Vagina (tissue), 2 donors: ENCODE measurements at regions not wholly inside any gene's neighbourhood (a gene's known extent, or its start where the extent isn't known, plus 50 kb on each side); places are given as distances from the start of the nearest gene placed in this dataset.

ENCODE experiments used
- DNase-seq, 2 donors: peaks; one replicate each; pipeline ENCODE4 v3.0.0-alpha.2; 2017; ENCODE audit errors: extremely low spot score in 2 of 2
- H3K27ac ChIP-seq: fragments of 200-600 bp; sonication (generic); one replicate; pipeline ENCODE4 v1.5.1; 2019
- H3K27me3 ChIP-seq: fragments of 200-600 bp; sonication (generic); one replicate; pipeline ENCODE4 v1.5.1; 2019
- H3K36me3 ChIP-seq, 2 donors: fragments of 200-600 bp; sonication (generic); one replicate each; pipeline ENCODE4 v1.5.1; 2017 to 2019
- H3K4me1 ChIP-seq: fragments of 200-600 bp; sonication (generic); one replicate; pipeline ENCODE4 v1.5.1; 2019
- H3K4me3 ChIP-seq, 2 donors: fragments of 200-600 bp; sonication (generic); 1 replicate in 1 of 2; 2 replicates in 1 of 2; pipeline ENCODE4 v1.5.1; 2016 to 2019
- H3K9me3 ChIP-seq: fragments of 200-600 bp; sonication (generic); one replicate; pipeline ENCODE4 v1.5.1; 2019
- POLR2A ChIP-seq, 2 donors: fragments of 450-650 bp; IDR thresholded peaks; one replicate each; pipeline ENCODE4 v1.6.1; 2017; ENCODE audit warnings: antibody characterized with exemption in 2 of 2, mild to moderate bottlenecking in 2 of 2, moderate library complexity in 2 of 2
- POLR2AphosphoS5 ChIP-seq, 2 donors: sonication (generic); formaldehyde crosslinking; IDR thresholded peaks; one replicate each; pipeline ENCODE4 v1.9.0; 2017; ENCODE audit warnings: antibody characterized with exemption in 2 of 2, mild to moderate bottlenecking in 2 of 2, low read depth in 1 of 2; ENCODE audit not compliant: insufficient read depth in 1 of 2
- intact Hi-C: fragments of 100-400 bp; cut with DNase I; formaldehyde crosslinking; loops from one replicate; pipeline ENCODE4 v1.15.1; 2023
- TF ChIP-seq, protein P1 (sequence below), 3 experiments: fragments of 450-650 bp in 2 of 3; fragments of 200-600 bp in 1 of 3; sonication (generic) in 1 of 3; IDR thresholded peaks; one replicate each; pipeline ENCODE4 v1.5.1; 2017 to 2019; ENCODE audit warnings: antibody characterized with exemption in 3 of 3, mild to moderate bottlenecking in 2 of 3, moderate library complexity in 2 of 3

DNA sequence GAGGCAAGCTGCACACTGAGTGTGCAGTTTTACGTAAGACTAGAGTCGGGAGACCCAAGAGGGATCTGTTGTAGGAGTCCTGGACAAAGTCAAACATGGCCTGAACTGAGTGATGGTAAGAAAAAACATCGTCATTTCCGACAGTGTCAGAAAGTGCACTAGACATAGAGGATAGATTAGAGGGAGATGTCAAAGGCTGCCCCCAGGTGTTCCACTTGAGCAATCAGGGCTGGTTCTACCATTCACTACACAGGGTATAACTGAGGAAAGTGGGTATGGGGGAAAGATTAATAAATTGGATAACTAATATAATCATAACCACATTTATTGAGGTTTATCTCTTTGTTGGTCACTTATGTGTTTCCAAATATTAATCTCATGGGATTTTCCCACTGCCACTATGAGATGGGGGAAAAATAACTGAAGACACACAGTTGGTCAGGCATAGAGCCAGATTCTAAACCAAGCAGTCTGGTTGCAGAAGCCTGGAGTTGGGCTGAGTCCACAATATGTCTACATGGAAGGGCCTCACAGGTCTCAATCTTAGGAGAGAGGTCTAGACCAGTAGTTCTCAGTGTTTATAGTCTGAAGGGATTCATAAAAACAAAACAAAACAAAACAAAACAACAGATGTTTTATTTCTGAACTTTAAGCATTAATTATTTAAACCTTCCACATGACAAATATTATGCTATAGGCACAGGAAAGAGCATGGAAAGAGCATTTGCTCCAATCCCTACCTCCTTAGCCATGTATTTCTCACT is 766.5 kb downstream of the NTRK3 start:
- Histone ChIP-seq H3K9me3 (no peaks in the 10 kb centered on the region), H3K36me3 (no peaks in the 10 kb centered on the region), H3K27ac (no peak overlapping the region), H3K4me1 (no peaks in the 10 kb centered on the region), H3K27me3 (no peaks in the 10 kb centered on the region), H3K4me3 (no peak overlapping the region)
- DNase-seq: no peak
- intact Hi-C loops: no loop called here
- TF ChIP-seq, protein P1, sequence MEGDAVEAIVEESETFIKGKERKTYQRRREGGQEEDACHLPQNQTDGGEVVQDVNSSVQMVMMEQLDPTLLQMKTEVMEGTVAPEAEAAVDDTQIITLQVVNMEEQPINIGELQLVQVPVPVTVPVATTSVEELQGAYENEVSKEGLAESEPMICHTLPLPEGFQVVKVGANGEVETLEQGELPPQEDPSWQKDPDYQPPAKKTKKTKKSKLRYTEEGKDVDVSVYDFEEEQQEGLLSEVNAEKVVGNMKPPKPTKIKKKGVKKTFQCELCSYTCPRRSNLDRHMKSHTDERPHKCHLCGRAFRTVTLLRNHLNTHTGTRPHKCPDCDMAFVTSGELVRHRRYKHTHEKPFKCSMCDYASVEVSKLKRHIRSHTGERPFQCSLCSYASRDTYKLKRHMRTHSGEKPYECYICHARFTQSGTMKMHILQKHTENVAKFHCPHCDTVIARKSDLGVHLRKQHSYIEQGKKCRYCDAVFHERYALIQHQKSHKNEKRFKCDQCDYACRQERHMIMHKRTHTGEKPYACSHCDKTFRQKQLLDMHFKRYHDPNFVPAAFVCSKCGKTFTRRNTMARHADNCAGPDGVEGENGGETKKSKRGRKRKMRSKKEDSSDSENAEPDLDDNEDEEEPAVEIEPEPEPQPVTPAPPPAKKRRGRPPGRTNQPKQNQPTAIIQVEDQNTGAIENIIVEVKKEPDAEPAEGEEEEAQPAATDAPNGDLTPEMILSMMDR (IDR thresholded peaks at IDR 0.05): no peak
- TF ChIP-seq POLR2A (IDR thresholded peaks at IDR 0.05) (no peak), POLR2AphosphoS5 (IDR thresholded peaks at IDR 0.05; ENCODE audit: insufficient read depth in 1 of 2, low read depth in 1 of 2) (no peak)

DNA sequence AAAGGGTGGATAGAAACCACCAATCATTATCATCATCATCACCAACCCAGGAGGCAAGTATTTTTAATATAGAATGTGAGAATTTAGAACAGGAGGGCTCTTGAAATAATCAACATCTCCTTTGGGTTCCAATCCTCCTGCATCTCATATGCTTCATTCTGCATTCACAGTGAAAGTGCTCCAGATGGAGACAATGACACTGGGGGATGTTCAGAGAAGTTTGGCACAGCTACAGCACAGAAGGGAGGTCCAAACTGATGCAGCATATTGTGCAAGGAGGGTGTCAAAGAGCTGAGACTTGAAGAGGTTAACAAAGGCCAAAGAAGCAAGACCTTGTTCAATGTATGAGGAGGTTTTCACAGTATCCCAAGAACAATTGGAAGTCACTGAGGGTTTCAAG is 767.1 kb downstream of the NTRK3 start:
- intact Hi-C loops: no loop called here
- H3K36me3 ChIP-seq: no peaks in the 10 kb centered on the region

DNA sequence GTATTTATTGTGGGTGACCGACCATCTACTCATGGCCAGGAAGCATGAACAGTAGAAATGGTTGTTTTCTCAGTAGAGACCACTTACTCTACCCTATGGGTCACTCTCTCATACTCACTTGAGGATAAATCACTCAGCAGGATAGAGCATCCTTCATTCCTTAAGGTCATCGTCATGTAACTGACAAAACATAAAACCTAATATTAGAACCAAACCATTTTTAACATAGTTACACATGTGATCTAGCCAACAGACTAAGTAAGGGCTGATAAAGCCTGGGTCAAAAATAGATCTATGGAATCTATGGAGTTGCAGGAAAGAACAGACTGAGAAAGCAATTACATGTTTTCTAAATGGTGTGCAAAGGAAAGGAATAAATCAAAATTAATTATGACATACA is 769.1 kb downstream of the NTRK3 start:
- no peak for DNase-seq
- Histone ChIP-seq H3K27ac (no peak overlapping the region), H3K4me3 (no peak overlapping the region), H3K4me1 (no peaks in the 10 kb centered on the region), H3K36me3 (no peaks in the 10 kb centered on the region), H3K27me3 (no peaks in the 10 kb centered on the region), H3K9me3 (no peaks in the 10 kb centered on the region)
- TF ChIP-seq, protein P1 (IDR thresholded peaks at IDR 0.05): no peak
- TF ChIP-seq POLR2AphosphoS5 (IDR thresholded peaks at IDR 0.05; ENCODE audit: insufficient read depth in 1 of 2, low read depth in 1 of 2) (no peak), POLR2A (IDR thresholded peaks at IDR 0.05) (no peak)
- intact Hi-C loops: no loop called here

More for the DNA sequence above, 767.1 kb downstream of the NTRK3 start:
- no peak overlapping the region for H3K27ac ChIP-seq
- H3K27me3 ChIP-seq: no peaks in the 10 kb centered on the region
- no peak overlapping the region for H3K4me3 ChIP-seq
- H3K9me3 ChIP-seq: no peaks in the 10 kb centered on the region
- H3K4me1 ChIP-seq: no peaks in the 10 kb centered on the region
- TF ChIP-seq POLR2AphosphoS5 (IDR thresholded peaks at IDR 0.05; ENCODE audit: insufficient read depth in 1 of 2, low read depth in 1 of 2) (no peak), POLR2A (IDR thresholded peaks at IDR 0.05) (no peak)
- TF ChIP-seq, protein P1 (IDR thresholded peaks at IDR 0.05): no peak
- DNase-seq: no peak

DNA sequence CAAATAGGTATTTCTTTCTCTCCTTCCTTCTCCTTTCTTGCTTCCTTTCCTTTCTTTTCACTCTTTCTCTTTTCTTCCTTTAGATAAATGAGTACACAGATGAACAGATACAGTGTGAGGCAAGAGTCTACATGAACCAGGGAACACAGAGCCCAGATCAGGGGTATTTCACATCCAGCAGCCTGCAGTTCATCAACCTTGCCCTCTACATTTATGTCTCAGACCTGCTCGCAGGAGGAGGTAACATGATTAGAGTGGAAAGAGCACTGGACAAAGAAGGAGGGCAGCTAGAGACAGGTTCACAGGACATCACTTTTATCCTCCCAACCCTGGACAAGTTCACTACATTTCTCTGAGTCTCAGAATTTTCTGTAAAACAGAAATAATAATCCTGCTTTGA is 773.1 kb downstream of the NTRK3 start:
- no peak overlapping the region for H3K4me3 ChIP-seq
- no peaks in the 10 kb centered on the region for H3K9me3 ChIP-seq
- H3K36me3 ChIP-seq: no peaks in the 10 kb centered on the region
- no peaks in the 10 kb centered on the region for H3K27me3 ChIP-seq
- H3K4me1 ChIP-seq: no peaks in the 10 kb centered on the region
- DNase-seq: no peak
- intact Hi-C loops: no loop called here
- H3K27ac ChIP-seq: no peak overlapping the region
- TF ChIP-seq POLR2A (IDR thresholded peaks at IDR 0.05) (no peak), POLR2AphosphoS5 (IDR thresholded peaks at IDR 0.05; ENCODE audit: insufficient read depth in 1 of 2, low read depth in 1 of 2) (no peak)
- TF ChIP-seq, protein P1 (IDR thresholded peaks at IDR 0.05): no peak

DNA sequence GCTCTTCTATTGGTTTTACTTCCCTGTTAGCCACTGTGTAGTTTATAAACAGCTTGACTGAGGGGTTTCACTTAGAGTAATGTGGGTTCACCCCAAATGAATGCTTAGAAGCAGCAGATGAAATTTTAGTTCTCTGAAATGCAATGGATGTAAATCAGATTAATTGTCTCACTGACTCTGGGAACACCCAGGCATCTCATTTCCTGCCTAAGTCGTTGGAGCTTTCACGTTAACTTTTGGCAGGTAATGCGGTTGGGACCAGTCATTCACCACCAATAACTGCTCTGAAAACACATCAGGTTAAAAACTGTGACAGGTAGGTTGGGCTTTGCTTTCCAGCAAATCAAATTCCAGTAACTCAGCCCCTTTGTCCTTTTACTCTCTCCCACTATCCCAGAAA is 775.4 kb downstream of the NTRK3 start:
- TF ChIP-seq POLR2AphosphoS5 (IDR thresholded peaks at IDR 0.05; ENCODE audit: insufficient read depth in 1 of 2, low read depth in 1 of 2) (no peak), POLR2A (IDR thresholded peaks at IDR 0.05) (no peak)
- TF ChIP-seq, protein P1 (IDR thresholded peaks at IDR 0.05): no peak
- no peak overlapping the region for H3K27ac ChIP-seq
- H3K36me3 ChIP-seq: no peaks in the 10 kb centered on the region
- no peaks in the 10 kb centered on the region for H3K27me3 ChIP-seq
- intact Hi-C loops: no loop called here
- no peak overlapping the region for H3K4me3 ChIP-seq
- no peaks in the 10 kb centered on the region for H3K9me3 ChIP-seq
- no peaks in the 10 kb centered on the region for H3K4me1 ChIP-seq
- DNase-seq: no peak
